HG02884 (cell line): ENCODE measurements at regions not wholly inside any gene's neighbourhood (a gene's known extent, or its start where the extent isn't known, plus 50 kb on each side); places are given as distances from the start of the nearest gene placed in this dataset.

Experiments
- ATAC-seq: cut with Tn5 transposase; IDR thresholded peaks from one replicate; pipeline ENCODE4 v1.9.1; 2021; ENCODE audit warnings: mild to moderate bottlenecking, moderate library complexity; ENCODE audit not compliant: unreplicated experiment

DNA sequence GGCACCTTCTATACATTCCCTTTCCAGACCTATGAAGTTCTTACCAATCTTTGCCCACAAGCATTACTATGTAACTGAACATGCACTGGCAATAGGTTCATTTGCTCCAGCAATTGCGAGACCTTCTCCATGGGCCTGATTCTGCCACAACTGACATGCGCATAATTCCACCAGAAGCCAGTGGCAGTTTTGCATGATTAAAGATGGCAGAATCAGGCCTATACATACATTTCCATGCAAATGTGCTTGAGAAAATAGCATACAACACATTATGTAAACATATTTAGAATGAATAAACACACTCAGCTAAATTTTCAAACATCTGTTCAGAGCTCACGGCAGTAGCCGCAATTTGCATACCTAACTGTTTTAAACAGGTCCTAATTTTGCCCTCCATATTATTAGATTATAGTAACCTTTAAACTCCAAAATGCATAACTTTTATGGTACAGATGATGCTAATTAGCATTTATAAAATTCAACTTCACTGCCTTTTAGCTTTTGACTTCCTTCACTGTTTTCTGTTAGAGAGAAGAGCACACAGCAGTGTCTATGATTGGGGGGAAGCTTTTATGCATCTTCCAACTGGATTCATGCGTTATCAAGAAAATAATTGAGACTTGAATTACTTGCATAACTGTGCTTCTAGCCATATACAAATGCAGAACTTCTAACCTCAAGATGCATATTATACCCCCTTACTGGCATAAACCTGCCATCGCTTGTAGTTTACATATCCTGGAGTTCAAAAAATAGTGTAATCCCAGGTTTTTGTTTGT lies 155.3 kb upstream of the CDH19 start:
- no peak for ATAC-seq

DNA sequence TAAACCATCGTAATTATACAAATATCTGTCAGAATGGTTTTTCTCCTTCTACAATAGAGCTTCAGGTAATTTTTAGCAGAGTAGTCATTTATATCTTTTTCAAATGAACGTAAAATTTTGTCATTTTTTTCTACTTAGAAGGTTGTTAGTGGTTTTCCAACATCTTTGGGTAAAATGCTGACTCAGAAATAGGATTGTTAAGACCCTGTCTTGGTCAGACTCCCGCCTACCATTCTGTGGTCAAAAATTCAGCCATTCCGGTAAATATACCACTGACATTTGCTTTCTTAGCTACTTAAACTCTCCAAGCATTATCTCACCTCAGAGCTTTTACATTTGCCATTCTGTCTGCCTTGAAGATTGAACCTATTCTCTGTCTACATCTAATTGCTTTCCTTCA lies 154.1 kb upstream of the CDH19 start:
- no peak for ATAC-seq

DNA sequence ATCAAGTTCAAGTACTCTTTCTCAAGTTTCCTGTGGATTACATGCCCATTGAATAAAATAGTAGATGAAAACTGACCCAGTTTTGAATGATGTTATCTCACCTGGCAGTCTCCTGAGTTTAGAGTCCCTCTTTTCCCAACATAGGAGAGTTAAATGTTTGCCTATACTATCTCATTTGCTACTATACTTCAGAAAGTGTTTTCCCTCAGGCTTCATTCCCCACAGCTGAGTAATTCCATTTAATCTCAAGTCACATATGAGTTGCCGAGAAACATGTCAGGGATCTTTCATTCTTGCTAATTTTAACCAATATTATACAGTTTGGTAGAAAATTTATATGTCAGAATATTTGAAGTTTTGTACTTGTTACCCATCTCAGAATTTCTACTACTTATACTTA lies 150.4 kb upstream of the CDH19 start:
- ATAC-seq, result no peak

DNA sequence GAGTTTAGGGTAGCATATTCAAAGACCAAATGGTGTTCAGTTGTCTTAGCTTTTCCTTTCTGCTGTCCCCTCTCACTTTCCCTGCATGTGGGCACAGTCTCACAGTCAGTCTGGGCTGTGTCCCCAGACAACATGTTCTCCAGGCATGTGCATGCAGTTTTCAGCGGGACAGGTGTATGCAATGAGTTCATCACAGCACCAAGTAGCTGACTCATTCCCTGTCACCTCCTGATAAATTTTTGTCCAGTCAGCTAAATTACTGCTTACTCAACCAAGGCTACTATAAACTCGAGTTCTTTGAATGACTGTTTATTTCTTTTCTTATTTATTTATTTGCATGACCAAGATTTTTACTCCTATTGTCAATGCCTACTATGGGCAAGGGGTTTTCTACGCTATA lies 148.8 kb upstream of the CDH19 start:
- ATAC-seq, result no peak

DNA sequence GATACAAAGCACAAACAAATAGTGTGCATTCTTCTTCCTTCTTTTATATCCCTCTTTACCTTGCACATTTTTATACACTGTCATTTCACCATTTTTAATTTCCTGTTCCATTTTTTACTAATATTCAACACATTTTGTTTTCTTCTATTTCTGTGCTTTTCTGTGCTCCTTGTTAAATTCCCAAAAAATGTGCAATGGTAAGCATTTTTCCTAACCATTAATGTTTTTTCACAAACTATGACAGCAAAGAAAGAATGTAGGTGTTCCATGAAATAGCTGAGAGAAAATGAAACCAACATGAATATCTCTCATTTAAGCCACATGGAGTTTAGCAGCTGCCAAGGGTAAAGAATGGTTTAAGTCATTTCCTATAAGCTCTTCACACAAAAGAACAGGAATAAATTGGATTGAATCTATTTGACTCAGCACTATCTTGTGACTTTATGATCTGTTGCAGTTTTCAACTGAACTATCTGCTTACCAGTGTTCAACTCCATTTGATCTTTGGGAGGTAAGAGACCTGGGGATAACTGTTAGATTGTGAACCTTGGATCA lies 145.7 kb upstream of the CDH19 start:
- no peak for ATAC-seq

DNA sequence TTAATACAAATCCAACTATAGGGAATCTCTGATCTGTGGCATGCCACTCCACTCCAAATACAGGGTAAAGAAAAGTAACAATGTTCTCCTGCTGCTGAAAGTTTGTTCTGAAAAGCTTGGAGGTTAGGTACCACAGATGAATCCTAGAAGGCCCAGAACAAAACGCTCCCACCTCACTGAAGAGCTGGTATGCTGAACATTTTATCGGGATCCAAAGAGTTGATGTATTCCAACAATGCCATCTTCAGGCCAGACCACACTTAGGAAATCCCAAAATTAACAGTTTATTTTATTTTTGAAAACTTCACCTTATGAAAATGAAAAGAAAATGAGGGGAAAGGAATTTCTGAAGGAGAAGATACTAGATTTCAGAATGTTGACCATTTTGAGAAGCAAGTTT lies 145.1 kb upstream of the CDH19 start:
- ATAC-seq, result no peak

DNA sequence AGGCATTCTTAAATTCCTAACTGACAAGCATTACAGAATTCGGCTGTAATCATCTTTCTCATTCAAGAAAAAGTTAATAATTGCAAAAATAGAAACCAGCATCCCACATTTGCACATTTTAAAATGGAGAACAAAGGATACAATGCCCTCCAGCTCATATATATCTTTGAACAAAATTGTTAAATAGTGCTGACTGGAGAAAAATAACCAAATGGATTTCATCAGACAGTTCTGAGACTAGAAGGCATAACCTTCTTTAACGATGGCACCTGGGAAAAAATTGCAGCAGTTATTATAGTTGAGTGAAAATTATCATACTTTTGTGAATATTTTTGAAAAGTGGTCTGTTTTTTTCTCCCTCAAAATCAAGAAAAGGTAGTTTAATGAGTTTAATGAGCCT lies 138.9 kb upstream of the CDH19 start:
- ATAC-seq, result no peak

DNA sequence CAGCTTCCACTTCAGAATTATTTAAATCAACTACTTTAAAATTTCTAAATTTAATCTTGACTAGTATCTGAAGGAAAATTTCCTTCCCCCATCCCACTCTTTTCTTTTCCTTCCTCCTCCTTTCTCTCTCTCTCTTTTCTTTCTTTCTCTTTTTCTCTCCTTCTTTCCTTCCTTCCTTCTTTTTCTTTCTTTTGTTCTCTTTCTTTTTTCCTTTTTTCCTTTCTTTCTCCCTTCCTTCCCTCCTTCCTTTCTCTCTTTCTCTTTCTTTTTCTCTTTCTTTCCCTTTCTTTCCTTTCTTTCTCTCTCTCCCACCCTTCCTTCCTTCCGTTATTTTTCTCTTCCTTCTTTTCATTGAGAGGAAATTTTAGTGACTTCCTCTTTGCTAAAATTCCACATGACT lies 132.0 kb upstream of the CDH19 start:
- ATAC-seq, result no peak

DNA sequence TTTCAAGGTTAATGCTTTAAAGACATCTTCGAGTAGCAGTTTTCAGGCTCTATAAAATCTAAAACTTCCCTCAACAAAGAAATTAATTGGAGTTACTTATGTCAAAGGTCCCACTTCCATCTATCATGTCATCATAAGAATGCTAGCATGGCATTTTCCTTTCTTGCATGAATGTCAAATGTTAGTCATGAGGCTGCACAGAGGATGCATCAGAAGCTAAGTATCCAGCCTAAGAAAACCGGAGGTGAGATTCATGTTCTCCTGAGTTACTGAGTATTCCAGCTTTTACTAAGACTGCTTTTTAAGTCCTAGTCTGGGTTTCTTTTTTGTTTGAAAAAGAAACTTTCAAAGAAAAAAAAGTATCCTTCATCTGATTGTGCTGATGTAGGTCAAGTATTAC lies 130.6 kb upstream of the CDH19 start:
- no peak for ATAC-seq

DNA sequence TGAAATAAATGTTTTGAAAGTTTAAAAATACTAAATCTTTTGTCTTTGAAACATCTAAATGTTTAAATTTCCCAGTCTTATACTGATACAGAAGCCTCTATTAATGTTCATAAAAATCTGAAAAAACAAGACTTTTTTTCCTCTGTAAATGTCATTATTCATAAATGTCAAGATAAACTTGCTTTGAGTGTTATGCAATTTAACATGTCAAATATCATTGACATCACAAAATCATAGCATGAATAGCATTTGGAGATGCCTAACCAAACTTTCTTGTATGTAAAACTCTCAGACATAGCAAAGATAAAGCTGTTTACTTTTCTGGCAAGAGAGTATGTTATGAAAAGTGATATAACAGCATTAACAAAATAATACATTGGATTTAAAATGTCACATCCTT lies 128.0 kb upstream of the CDH19 start:
- no peak for ATAC-seq

DNA sequence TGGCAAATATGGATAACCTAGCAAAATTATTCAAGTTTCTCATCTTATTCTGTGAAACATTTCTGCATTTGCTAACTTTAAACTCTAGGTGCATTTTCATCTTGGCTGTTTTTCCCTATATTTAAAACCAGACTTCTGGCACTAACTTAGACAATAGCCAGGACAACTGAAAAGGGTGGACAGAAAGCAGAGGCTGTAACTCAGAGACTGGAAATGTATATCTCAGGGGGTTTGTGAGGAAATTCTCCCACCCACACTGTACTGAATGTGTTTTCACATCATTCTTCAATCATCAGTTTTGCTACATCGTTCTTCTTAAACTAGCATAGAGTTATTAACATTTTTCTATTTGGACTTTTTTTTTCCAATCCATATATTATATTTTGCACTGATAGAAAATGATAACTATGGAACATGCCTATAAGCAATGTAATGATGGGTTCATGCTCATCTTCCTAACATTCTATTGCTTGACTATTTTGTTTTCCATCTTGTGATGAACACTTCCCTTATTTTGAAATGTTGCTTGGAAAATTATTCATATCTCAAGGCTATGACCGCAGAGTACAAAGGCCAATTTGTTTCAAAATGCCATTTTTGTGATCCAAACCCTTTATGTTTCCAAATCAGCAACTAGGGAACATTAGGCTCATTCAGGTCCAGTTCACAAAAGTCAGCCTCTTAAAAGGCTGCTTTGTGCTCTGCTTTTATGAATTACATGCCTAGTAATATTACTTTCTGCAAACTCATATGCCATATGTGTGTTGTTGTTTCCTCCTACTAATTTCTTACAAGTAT lies 125.8 kb upstream of the CDH19 start:
- ATAC-seq, result no peak

DNA sequence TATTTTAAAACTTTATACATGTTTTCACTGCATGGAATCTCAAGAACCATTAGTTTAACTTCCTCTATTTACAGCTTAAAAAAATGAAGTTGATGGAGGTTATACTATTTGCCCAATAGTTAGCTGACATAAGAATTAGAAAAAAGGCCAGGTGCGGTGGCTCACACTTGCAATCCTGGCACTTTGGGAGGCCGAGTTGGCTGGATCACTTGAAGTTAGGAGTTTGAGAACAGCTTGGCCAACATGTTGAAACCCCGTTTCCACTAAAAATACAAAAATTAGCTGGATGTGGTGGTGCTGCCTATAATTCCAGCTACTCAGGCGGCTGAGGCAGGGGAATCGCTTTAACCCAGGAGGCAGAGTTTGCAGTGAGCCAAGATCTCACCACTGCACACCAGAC lies 125.1 kb upstream of the CDH19 start:
- no peak for ATAC-seq

DNA sequence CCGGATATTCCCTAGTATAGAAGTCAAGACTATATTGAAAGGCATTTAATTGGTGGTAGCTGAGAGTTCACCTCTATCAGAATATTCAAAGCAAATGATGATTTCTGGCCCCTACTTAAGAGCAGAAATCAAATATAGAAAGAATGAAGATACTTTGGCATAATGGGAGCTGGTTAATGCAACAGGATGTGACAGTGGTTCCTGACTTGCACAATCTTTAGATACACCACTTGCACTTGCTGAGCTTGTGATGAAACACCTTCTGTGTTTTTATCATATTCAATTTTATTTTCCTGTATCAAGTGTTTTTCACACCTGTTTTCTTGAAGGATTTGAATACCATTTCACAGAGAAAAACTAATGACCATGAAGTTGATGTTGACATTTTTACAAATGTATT lies 124.1 kb upstream of the CDH19 start:
- no peak for ATAC-seq

DNA sequence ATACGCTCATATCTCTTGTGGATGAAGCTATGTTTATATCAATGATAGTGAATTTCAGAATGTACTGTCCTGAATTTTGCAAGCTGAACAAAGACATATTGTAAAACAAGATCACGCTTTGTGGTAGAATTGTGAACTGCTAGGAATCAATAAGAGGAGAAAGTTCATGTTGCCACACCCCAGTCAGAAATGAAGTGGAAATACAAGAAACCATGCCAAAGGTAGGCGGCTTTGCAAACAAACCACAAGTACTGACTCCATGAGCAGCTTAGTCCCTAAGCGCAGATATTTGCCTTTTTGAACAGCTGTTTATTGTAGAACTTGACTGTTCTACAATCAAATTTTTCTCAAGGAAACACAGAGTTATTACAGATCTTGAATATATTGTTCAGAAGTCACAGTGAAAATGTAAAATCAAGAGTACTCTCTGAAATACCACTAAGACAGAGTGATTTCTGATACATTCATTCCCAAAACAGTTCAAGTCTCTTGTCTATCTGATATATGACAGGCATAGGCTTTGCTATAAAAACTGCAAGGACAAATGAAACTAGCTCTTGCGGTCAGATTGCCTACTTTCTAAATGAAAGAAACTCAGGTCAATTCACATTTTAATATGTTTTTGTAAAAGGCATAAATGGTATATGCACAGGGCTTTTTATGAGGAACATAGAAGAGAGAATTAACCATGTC lies 120.9 kb upstream of the CDH19 start:
- ATAC-seq, result no peak

DNA sequence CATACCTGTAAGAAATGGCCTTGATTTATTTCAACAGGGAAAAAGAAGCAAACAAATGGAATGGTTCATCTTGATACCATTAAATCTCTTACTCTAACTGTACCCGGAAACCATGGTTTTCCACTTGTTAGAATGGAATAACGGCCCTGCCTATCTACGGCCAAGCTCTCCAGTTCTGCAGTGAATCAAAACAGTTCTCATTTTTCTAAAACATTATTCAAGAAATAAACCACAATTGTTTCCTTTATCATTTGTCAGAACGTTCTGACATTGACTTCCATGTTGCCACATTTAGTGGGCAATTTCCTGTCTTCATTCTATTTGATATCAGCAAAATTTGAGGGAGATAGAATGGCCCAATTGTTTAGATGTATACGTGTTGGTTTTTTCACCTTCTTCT lies 118.8 kb upstream of the CDH19 start:
- no peak for ATAC-seq

DNA sequence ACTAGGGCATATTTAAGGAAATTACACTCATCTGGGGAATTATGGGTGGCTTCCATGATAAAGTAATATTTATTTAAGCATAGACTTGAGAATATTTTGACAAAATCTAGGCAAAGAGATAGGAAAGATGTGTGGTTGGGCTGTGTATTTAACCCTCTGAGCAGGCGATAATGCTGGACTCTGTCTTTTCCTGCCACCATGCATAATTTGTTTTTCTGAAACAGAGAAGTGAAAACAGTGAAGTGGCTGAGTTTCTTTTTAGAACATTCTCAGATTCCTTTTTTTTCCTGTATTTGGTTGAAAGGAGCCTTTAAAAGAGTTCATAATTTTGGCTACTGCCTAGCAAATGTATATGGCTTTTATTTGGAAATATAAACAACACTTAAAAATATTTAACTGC lies 104.8 kb upstream of the CDH19 start:
- ATAC-seq, result no peak

DNA sequence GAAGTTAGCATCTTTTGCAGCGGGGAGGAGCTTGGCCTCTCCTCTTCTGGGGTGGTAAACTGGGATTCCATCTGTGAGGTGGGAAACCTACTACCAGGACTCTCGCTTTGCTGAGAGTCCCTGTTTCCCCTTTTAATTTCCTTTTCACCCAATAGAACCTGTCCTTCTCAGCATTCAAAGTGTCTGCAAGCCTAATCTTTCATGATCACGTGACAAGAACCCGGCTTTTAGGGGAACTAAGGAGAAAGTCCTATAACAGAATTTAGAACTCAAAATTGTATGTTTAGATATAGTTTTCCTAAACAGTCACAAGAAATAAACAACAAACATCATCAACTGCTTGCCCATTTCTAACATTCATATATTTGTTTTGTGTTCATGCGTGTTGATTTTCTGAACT lies 103.6 kb upstream of the CDH19 start:
- no peak for ATAC-seq

DNA sequence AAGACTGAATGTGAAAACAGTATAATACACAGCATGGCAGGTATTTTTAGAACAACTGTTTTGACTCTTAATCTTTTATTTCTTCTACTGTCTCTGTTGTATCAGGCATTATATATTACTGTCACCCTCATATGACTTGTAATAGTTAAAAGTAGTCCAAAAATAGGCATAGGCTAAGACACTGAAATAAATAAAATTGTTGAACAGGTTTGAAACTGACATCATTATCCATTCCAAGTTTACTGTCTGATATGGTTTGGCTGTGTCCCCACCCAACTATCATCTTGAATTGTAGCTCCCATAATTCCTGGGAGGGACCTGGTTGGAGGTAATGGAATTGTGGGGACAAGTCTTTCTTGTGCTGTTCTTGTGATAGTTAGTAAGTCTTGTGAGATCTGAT lies 91.4 kb upstream of the CDH19 start:
- no peak for ATAC-seq

DNA sequence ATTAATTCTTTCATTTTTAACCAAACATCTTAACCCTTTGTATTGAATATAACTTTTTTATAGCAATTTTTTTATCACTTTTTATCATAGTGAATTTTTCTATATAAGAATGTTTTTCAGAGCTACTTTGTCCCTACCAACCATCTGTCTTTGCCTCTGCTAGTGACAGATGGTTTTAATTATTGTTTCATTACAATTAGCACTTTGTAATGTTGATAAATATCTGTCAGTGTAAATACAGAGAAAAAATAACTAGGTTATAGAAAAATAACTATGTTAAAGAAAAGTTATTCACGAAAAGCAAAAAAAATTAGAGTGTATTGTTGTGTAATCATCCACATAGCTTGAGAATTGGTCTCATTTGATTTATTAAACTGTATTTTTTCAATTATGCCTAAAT lies 91.0 kb upstream of the CDH19 start:
- no peak for ATAC-seq

DNA sequence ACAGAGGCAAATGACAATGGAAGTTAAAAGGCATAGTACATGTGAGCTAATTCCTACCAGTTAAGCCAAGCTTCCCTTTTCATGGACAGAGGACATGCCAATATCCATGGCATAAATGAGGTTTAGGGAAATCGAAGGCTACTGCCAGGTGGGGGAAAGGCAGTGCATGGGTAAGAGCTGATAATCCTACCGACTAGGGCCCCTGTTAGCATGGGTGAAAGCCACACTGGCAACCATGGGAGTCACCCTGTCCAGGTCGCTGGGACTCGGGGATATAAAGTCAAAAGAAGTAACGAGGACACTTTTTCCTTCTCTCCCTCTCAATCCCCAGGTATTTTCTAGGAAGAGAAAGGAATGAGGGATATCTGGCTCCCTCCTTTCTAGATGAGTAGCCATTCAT lies 83.7 kb upstream of the CDH19 start:
- no peak for ATAC-seq

DNA sequence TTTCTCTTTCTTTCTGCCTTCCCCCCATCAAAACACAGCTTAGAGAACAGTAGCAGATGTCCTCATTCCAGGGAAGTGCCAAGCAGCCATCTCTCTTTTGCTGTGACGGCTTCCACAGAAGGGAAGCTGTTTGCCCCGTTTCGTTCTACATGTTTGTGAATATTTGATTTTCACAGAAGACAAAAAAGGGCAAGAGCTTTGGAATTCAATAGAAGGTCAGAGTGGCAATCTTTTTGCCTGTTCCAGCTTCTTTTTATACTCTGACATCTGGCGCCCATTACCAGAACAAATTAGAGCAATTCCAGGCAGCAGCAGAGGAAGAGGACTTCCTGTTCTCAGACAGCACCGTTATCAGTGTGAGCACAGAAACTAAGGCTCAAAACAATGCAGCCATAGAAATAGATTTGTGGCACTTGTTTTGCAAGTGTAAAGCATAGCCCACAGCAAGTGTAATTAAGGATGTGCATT lies 79.0 kb upstream of the CDH19 start:
- no peak for ATAC-seq

DNA sequence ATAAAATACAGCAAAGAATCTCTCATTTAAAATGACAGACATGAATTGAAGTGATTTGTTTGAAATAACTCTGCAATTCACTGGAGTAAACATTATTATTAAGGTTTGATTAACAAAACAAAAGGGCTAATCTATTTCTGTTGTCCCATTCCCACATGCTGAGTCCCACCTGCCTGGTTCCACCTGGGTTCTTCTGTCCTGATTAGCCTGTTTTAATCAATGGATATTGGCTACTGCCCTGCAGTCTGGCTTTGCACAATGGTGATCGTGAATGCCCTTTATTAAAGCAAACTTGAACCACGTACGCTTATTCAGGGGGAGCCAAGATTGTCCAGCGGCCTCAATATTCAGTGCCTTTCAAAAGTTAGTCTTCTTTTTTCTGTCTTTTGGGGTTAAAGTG lies 72.8 kb upstream of the CDH19 start:
- no peak for ATAC-seq
